Progenitor cell of endocrine pancreas (in vitro differentiated cells): ENCODE measurements at regions not wholly inside any gene's neighbourhood (a gene's known extent, or its start where the extent isn't known, plus 50 kb on each side); places are given as distances from the start of the nearest gene placed in this dataset.
"Not testable (repeated sequence)": the region's sequence is repeated elsewhere in the genome, so short reads cannot be mapped to it uniquely, and the experiment has no call there.

Experiments
- DNase-seq: peaks from one replicate; pipeline ENCODE4 v3.0.0; 2021; ENCODE audit warnings: low spot score; ENCODE audit not compliant: unreplicated experiment
- H3K27ac Mint-ChIP-seq: 2 replicates; pipeline ENCODE4 v1.8.0; 2021; ENCODE audit warnings: mild to moderate bottlenecking, moderate library complexity, mixed read lengths
- H3K27me3 Mint-ChIP-seq: 2 replicates; pipeline ENCODE4 v1.8.0; 2021; ENCODE audit warnings: mixed read lengths
- H3K36me3 Mint-ChIP-seq: 2 replicates; pipeline ENCODE4 v1.8.0; 2022; ENCODE audit warnings: mixed read lengths; ENCODE audit not compliant: insufficient read depth
- H3K4me1 Mint-ChIP-seq: 2 replicates; pipeline ENCODE4 v1.8.0; 2021; ENCODE audit warnings: low read depth, mixed read lengths
- H3K4me3 Mint-ChIP-seq: 2 replicates; pipeline ENCODE4 v1.8.0; 2021; ENCODE audit warnings: low read depth, mild to moderate bottlenecking, moderate library complexity, mixed read lengths
- H3K9me3 Mint-ChIP-seq: 2 replicates; pipeline ENCODE4 v1.8.0; 2021; ENCODE audit warnings: low read depth, mixed read lengths
- CTCF ChIP-seq: fragments of 200-600 bp; sonication (generic); IDR thresholded peaks from one replicate; pipeline ENCODE4 v1.5.0; 2021; ENCODE audit warnings: antibody characterized with exemption, mild to moderate bottlenecking; ENCODE audit not compliant: unreplicated experiment

GRCh38 chr20:55522296-55522815 is 483.0 kb downstream of the CBLN4 start:
- H3K4me1 Mint-ChIP-seq: no peaks in the 10 kb centered on the region
- DNase-seq: no peak
- no peaks in the 10 kb centered on the region for H3K36me3 Mint-ChIP-seq
- peaks cover 18% of the 10 kb centered on the region for H3K9me3 Mint-ChIP-seq
- no peak overlapping the region for H3K27ac Mint-ChIP-seq
- no peak for TF ChIP-seq CTCF
- H3K27me3 Mint-ChIP-seq: no peaks in the 10 kb centered on the region
- H3K4me3 Mint-ChIP-seq: no peak overlapping the region

- H3K4me1 Mint-ChIP-seq: peaks cover 27% of the 10 kb centered on the region
- H3K4me3 Mint-ChIP-seq, H3K27ac Mint-ChIP-seq, H3K9me3 Mint-ChIP-seq, H3K27me3 Mint-ChIP-seq, H3K36me3 Mint-ChIP-seq, DNase-seq: not testable (repeated sequence)
Measured at GRCh38 chr20:55517584-55517983, 487.7 kb downstream of the CBLN4 start.

GRCh38 chr20:55515832-55516231 is 489.5 kb downstream of the CBLN4 start:
- Mint-ChIP-seq H3K27ac (no peak overlapping the region), H3K36me3 (no peaks in the 10 kb centered on the region)
- TF ChIP-seq CTCF: no peak

GRCh38 chr20:55514531-55514930 is 490.8 kb downstream of the CBLN4 start:
- no peaks in the 10 kb centered on the region for H3K9me3 Mint-ChIP-seq
- H3K4me3 Mint-ChIP-seq: no peak overlapping the region
- no peaks in the 10 kb centered on the region for H3K36me3 Mint-ChIP-seq
- no peak overlapping the region for H3K27ac Mint-ChIP-seq
- H3K27me3 Mint-ChIP-seq: peaks cover 9% of the 10 kb centered on the region
- H3K4me1 Mint-ChIP-seq: peaks cover 27% of the 10 kb centered on the region
- no peak for TF ChIP-seq CTCF
- no peak for DNase-seq

More at GRCh38 chr20:55515832-55516231, 489.5 kb downstream of the CBLN4 start:
- Mint-ChIP-seq H3K27me3 (peaks cover 1% of the 10 kb centered on the region), H3K9me3 (no peaks in the 10 kb centered on the region), H3K4me3 (no peak overlapping the region), H3K4me1 (peaks cover 27% of the 10 kb centered on the region)
- DNase-seq: no peak

GRCh38 chr20:55513954-55514353 is 491.4 kb downstream of the CBLN4 start:
- no peak overlapping the region for H3K4me3 Mint-ChIP-seq
- no peak for DNase-seq
- H3K4me1 Mint-ChIP-seq: peaks cover 30% of the 10 kb centered on the region
- TF ChIP-seq CTCF: no peak
- H3K9me3 Mint-ChIP-seq: no peaks in the 10 kb centered on the region
- no peaks in the 10 kb centered on the region for H3K36me3 Mint-ChIP-seq
- peaks cover 9% of the 10 kb centered on the region for H3K27me3 Mint-ChIP-seq
- no peak overlapping the region for H3K27ac Mint-ChIP-seq

- peaks cover 9% of the 10 kb centered on the region for H3K27me3 Mint-ChIP-seq
- H3K27ac Mint-ChIP-seq: no peak overlapping the region
- DNase-seq: no peak
- H3K9me3 Mint-ChIP-seq: peaks cover 3% of the 10 kb centered on the region
- no peak overlapping the region for H3K4me3 Mint-ChIP-seq
- no peaks in the 10 kb centered on the region for H3K4me1 Mint-ChIP-seq
- no peak for TF ChIP-seq CTCF
- H3K36me3 Mint-ChIP-seq: no peaks in the 10 kb centered on the region
Measured at GRCh38 chr20:55500130-55500529, 505.2 kb downstream of the CBLN4 start.
